Panc1 (cell line): ENCODE measurements at regions not wholly inside any gene's neighbourhood (a gene's known extent, or its start where the extent isn't known, plus 50 kb on each side); places are given as distances from the start of the nearest gene placed in this dataset.

ENCODE experiments used
- ATAC-seq: fragments of 200-7000 bp; cut with Tn5 transposase; 2 replicates; pipeline ENCODE4 v1.9.1; 2020; ENCODE audit warnings: mild to moderate bottlenecking, moderate library complexity
- BruUV-seq: library from RNA; stranded (reverse); fragments of 400-500 nt; replicated peaks from 2 replicates; lab custom pipeline; 2021; lab: Mats Ljungman, UMichigan
- CTCF ChIA-PET: fragments of 300-600 bp; sonication (Branson Sonifier 250); formaldehyde crosslinking; loops from one replicate; lab custom pipeline; 2022; ENCODE audit warnings: antibody characterized with exemption; lab: Charles Lee
- POLR2A ChIA-PET: fragments of 300-600 bp; sonication (Branson Sonifier 250); formaldehyde crosslinking; loops from one replicate; lab custom pipeline; 2022; ENCODE audit warnings: antibody characterized with exemption; lab: Charles Lee
- DNase-seq: peaks from one replicate; pipeline ENCODE4 v3.0.0-alpha.2; 2010; ENCODE audit warnings: low read depth, low spot score
- H3K27ac ChIP-seq: 2 replicates; pipeline ENCODE4 v1.5.1; 2011; ENCODE audit warnings: mild to moderate bottlenecking, low read length, inconsistent platforms
- H3K27me3 ChIP-seq: fragments of 200-500 bp; sonication (Bioruptor generic); 2 replicates; pipeline ENCODE4 v1.6.0; 2014; ENCODE audit warnings: low read length, inconsistent platforms; ENCODE audit not compliant: control insufficient read depth, insufficient read depth
- H3K36me3 ChIP-seq: fragments of 200-500 bp; sonication (Bioruptor generic); 2 replicates; pipeline ENCODE4 v1.5.1; 2014; ENCODE audit warnings: inconsistent platforms, mild to moderate bottlenecking, low read length, moderate library complexity; ENCODE audit not compliant: control insufficient read depth, insufficient read depth
- H3K4me1 ChIP-seq: 2 replicates; pipeline ENCODE4 v1.5.1; 2011; ENCODE audit warnings: inconsistent platforms, mild to moderate bottlenecking, low read length, moderate library complexity; ENCODE audit not compliant: control insufficient read depth, insufficient read depth
- H3K4me3 ChIP-seq, 2 experiments: 2 replicates each; pipeline ENCODE4 v1.5.1; 2011 to 2012; ENCODE audit warnings: low read depth in 2 of 2, low read length in 2 of 2, mild to moderate bottlenecking in 2 of 2, inconsistent platforms in 1 of 2, moderate library complexity in 1 of 2
- H3K9me3 ChIP-seq: fragments of 200-500 bp; sonication (Bioruptor generic); 2 replicates; pipeline ENCODE4 v1.5.1; 2014; ENCODE audit warnings: low read depth, mild to moderate bottlenecking, inconsistent platforms, low read length, moderate library complexity; ENCODE audit not compliant: control insufficient read depth, insufficient read depth
- POLR2AphosphoS5 ChIP-seq: IDR thresholded peaks from 2 replicates; pipeline ENCODE4 v1.6.1; 2012; ENCODE audit warnings: mild to moderate bottlenecking, low read depth, low read length, moderate library complexity
- SIN3A ChIP-seq: IDR thresholded peaks from 2 replicates; pipeline ENCODE4 v1.6.1; 2012; ENCODE audit warnings: low read depth, mild to moderate bottlenecking, low read length, moderate library complexity, borderline replicate concordance; ENCODE audit not compliant: insufficient read depth
- TCF7L2 ChIP-seq: IDR thresholded peaks from 2 replicates; pipeline ENCODE4 v1.6.1; 2011; ENCODE audit warnings: mild to moderate bottlenecking, low read depth, low read length, inconsistent platforms
- in situ Hi-C: cut with HindIII; loops from 2 replicates; pipeline ENCODE4 v1.10.0; 2016; ENCODE audit warnings: low sequenced_read_pairs, low pct_unique_long_range_greater_than_20kb
- intact Hi-C: fragments of 100-400 bp; cut with micrococcal nuclease; formaldehyde crosslinking; loops from one replicate; pipeline ENCODE4 v1.10.0; 2022; ENCODE audit not compliant: unreplicated experiment
- TF ChIP-seq, protein P1 (sequence below), 2 experiments: IDR thresholded peaks; 2 replicates each; pipeline ENCODE4 v1.6.1; 2011 to 2012; ENCODE audit warnings: low read depth in 2 of 2, control low read depth in 1 of 2, low read length in 1 of 2, mild to moderate bottlenecking in 1 of 2, moderate library complexity in 1 of 2; ENCODE audit not compliant: insufficient read depth in 1 of 2
- TF ChIP-seq, protein P2 (sequence below): fragments of 450-650 bp; IDR thresholded peaks from 2 replicates; pipeline ENCODE4 v1.5.1; 2017; ENCODE audit warnings: mild to moderate bottlenecking

DNA sequence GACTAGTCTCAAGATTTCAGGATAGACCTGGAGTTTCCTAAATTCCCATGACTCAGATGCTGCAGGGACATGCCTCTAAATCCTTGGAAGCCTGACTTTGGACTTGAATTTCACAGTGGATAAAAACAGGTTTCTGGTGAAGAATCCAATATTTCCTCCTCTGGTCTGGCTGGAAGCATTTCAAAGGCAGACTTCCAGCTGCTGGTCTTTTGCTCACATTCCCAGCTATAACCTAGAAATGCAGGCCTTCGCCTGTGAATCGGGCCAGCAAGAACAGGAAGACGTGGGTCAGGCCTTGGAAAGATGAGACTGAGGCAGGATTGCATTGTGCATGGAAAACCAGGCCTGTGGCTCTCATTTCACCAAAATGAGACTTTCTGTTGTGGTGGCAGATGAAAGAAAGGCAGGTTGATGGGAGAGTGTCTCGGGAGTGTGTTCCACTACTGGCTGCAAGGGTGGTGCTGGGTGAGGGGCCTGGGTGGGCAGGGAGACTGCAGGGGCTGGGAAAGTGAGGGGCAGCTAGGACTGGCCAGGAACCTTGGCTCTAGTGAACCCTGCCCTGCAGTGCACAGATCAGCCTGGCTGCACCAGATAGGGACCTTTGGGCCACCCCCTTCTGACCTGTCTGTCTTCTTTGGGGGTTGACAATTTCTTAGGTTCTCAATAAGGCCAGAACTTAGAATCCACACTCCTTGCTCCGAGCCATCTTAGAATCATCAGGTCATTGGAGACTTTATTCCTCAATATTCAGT lies 488.8 kb upstream of the MKI67 start:
- Histone ChIP-seq H3K27me3 (no peaks in the 10 kb centered on the region), H3K36me3 (no peaks in the 10 kb centered on the region), H3K9me3 (no peaks in the 10 kb centered on the region), H3K27ac (no peak overlapping the region), H3K4me3 (no peak overlapping the region), H3K4me1 (no peaks in the 10 kb centered on the region)
- in situ Hi-C loops: no loop called here
- DNase-seq: no peak
- ATAC-seq: no peak
- ChIA-PET CTCF (no interaction called here), POLR2A (no interaction called here)
- TF ChIP-seq, protein P1, sequence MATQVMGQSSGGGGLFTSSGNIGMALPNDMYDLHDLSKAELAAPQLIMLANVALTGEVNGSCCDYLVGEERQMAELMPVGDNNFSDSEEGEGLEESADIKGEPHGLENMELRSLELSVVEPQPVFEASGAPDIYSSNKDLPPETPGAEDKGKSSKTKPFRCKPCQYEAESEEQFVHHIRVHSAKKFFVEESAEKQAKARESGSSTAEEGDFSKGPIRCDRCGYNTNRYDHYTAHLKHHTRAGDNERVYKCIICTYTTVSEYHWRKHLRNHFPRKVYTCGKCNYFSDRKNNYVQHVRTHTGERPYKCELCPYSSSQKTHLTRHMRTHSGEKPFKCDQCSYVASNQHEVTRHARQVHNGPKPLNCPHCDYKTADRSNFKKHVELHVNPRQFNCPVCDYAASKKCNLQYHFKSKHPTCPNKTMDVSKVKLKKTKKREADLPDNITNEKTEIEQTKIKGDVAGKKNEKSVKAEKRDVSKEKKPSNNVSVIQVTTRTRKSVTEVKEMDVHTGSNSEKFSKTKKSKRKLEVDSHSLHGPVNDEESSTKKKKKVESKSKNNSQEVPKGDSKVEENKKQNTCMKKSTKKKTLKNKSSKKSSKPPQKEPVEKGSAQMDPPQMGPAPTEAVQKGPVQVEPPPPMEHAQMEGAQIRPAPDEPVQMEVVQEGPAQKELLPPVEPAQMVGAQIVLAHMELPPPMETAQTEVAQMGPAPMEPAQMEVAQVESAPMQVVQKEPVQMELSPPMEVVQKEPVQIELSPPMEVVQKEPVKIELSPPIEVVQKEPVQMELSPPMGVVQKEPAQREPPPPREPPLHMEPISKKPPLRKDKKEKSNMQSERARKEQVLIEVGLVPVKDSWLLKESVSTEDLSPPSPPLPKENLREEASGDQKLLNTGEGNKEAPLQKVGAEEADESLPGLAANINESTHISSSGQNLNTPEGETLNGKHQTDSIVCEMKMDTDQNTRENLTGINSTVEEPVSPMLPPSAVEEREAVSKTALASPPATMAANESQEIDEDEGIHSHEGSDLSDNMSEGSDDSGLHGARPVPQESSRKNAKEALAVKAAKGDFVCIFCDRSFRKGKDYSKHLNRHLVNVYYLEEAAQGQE (IDR thresholded peaks at IDR 0.05; ENCODE audit: insufficient read depth in 1 of 2, low read depth in 2 of 2, low read length in 1 of 2): no peak
- no peak for TF ChIP-seq SIN3A
- no peak for TF ChIP-seq POLR2AphosphoS5
- TF ChIP-seq, protein P2, sequence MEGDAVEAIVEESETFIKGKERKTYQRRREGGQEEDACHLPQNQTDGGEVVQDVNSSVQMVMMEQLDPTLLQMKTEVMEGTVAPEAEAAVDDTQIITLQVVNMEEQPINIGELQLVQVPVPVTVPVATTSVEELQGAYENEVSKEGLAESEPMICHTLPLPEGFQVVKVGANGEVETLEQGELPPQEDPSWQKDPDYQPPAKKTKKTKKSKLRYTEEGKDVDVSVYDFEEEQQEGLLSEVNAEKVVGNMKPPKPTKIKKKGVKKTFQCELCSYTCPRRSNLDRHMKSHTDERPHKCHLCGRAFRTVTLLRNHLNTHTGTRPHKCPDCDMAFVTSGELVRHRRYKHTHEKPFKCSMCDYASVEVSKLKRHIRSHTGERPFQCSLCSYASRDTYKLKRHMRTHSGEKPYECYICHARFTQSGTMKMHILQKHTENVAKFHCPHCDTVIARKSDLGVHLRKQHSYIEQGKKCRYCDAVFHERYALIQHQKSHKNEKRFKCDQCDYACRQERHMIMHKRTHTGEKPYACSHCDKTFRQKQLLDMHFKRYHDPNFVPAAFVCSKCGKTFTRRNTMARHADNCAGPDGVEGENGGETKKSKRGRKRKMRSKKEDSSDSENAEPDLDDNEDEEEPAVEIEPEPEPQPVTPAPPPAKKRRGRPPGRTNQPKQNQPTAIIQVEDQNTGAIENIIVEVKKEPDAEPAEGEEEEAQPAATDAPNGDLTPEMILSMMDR: no peak
- TF ChIP-seq TCF7L2: no peak
- intact Hi-C loops: no loop called here
- BruUV-seq: no TSS peak

DNA sequence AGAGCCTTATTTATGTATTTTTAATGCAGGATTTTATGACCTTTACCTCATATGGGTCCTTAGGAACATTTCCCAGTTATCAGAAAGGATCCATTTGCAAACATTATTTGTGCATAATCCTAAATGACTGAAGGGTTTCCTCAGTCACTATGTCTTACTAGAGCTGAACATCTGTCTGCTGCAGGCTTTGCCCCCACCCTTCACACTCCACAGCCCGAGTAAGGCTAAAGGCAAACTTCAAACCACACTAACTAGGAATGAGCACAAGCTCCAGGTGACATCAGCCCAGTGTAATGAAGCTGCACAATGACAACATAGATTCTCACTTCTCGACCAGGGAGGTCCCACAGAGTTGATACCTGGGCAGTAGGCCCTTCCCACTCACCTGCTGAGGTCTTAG lies 491.3 kb upstream of the MKI67 start:
- no peaks in the 10 kb centered on the region for H3K9me3 ChIP-seq
- POLR2A ChIA-PET: no interaction called here
- TF ChIP-seq, protein P1 (IDR thresholded peaks at IDR 0.05; ENCODE audit: insufficient read depth in 1 of 2, low read depth in 2 of 2, low read length in 1 of 2): no peak
- TF ChIP-seq SIN3A (no peak), TCF7L2 (no peak), POLR2AphosphoS5 (no peak)
- TF ChIP-seq, protein P2: no peak
- in situ Hi-C loops: no loop called here
- DNase-seq (no peak), ATAC-seq (no peak)
- no peaks in the 10 kb centered on the region for H3K36me3 ChIP-seq
- BruUV-seq: no TSS peak
- H3K4me3 ChIP-seq: no peak overlapping the region
- no peak overlapping the region for H3K27ac ChIP-seq
- H3K27me3 ChIP-seq: no peaks in the 10 kb centered on the region
- CTCF ChIA-PET: no interaction called here
- intact Hi-C loops: no loop called here
- H3K4me1 ChIP-seq: no peaks in the 10 kb centered on the region
